BLaER1 treated with 17β-estradiol and CSF1 and Interleukin-3, amounts not matched to agents 10 nM and 100 nM (cell line): ENCODE measurements at regions not wholly inside any gene's neighbourhood (a gene's known extent, or its start where the extent isn't known, plus 50 kb on each side); places are given as distances from the start of the nearest gene placed in this dataset.

Experiments used
- H3K27ac ChIP-seq, 11 experiments: shearing (Covaris generic); formaldehyde crosslinking; 2 replicates each; pipeline ENCODE4 v1.8.1; 2022
- H3K27me3 ChIP-seq, 11 experiments: shearing (Covaris generic); formaldehyde crosslinking; 2 replicates each; pipeline ENCODE4 v1.8.1; 2022
- H3K36me3 ChIP-seq, 11 experiments: shearing (Covaris generic); formaldehyde crosslinking; 2 replicates each; pipeline ENCODE4 v1.8.1; 2022
- H3K4me1 ChIP-seq, 10 experiments: shearing (Covaris generic); formaldehyde crosslinking; 2 replicates each; pipeline ENCODE4 v1.8.1; 2022
- H3K4me2 ChIP-seq, 11 experiments: shearing (Covaris generic); formaldehyde crosslinking; 2 replicates each; pipeline ENCODE4 v1.8.1; 2022
- H3K4me3 ChIP-seq, 10 experiments: shearing (Covaris generic); formaldehyde crosslinking; 2 replicates each; pipeline ENCODE4 v1.8.1; 2022
- H3K9ac ChIP-seq, 11 experiments: shearing (Covaris generic); formaldehyde crosslinking; 2 replicates each; pipeline ENCODE4 v1.8.1; 2022
- H3K9me3 ChIP-seq, 11 experiments: shearing (Covaris generic); formaldehyde crosslinking; replicated peaks in 1 of 11; 2 replicates each; pipeline ENCODE4 v1.8.1; 2022
- H4K20me1 ChIP-seq, 11 experiments: shearing (Covaris generic); formaldehyde crosslinking; 2 replicates each; pipeline ENCODE4 v1.8.1; 2022
- Cebpa-rat ChIP-seq, 11 experiments: shearing (Covaris generic); IDR thresholded peaks; 2 replicates each; pipeline ENCODE4 v1.8.1; 2022

DNA sequence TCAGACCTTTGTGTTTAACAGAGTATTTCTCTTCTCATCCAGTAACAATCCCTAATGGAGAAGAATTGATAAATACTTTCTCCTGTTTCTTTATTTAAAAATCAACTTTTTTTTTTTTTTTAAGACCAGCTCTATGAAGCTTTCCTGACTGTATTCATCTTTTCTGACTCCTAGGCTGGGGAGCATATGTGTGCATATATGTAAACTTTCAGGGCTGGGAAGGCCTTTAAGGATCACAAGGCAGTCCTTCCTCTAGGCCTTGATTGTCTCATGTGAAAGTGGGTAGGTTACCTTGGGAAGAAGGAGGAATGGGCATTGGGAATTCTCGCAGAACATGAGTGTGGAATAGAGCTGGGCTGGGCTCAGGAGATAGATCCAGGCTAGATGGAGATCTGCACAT lies 292.9 kb upstream of the SALL1 start:
- Histone ChIP-seq H3K4me2 (no peak overlapping the region), H3K27me3 (peaks cover 3 to 27% (median 20%) of the 10 kb centered on the region in 11 experiments; a peak in 19 of 22 replicates), H3K4me1 (peaks cover 0 to 5% (median 0%) of the 10 kb centered on the region in 10 experiments; a peak in 1 of 20 replicates), H3K4me3 (no peak overlapping the region), H4K20me1 (no peaks in the 10 kb centered on the region), H3K36me3 (no peaks in the 10 kb centered on the region), H3K9me3 (no peaks in the 10 kb centered on the region), H3K27ac (no peak overlapping the region), H3K9ac (no peak overlapping the region)
- TF ChIP-seq Cebpa-rat (IDR thresholded peaks at IDR 0.05): no peak

DNA sequence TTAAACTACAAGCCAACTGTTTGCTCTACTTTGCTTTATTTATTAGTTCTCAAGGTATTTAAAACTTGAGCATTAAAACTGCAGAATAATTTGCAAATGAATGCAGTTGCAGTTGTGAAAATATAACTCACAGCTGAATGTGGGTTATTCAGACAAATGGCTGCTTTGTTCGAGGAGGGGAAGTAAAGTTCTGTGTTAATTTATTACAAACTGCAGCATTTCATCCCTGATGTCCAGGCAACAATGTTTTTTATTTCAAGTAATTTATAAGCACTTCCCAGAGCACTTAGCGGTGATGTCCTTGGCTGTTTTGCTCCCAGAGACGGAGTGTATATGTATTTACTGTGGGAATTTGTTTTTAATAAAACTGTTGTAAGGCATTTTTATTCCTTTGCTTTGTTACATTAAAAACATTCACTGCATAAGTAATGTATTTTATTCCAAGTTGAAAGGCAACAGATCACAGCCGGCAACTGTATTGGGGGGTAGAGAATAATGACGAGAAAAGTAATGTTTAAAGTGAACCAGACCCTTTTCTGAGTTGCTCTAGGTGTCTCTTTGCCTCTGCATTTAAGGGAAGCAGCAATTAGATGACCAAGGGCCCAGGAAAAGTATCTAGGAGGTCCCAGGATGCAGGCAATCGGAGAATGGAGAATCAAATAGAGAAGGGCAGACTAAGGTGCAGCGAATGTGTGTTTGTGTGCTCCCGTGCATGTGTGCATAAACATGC lies 291.2 kb upstream of the SALL1 start:
- no peak for TF ChIP-seq Cebpa-rat (IDR thresholded peaks at IDR 0.05)
- Histone ChIP-seq H3K4me3 (no peak overlapping the region), H3K9me3 (no peaks in the 10 kb centered on the region), H3K4me2 (no peak overlapping the region), H3K4me1 (peaks cover 0 to 5% (median 0%) of the 10 kb centered on the region in 10 experiments; a peak in 1 of 20 replicates), H3K9ac (no peak overlapping the region), H4K20me1 (no peaks in the 10 kb centered on the region), H3K36me3 (no peaks in the 10 kb centered on the region), H3K27ac (no peak overlapping the region), H3K27me3 (peaks cover 3 to 27% (median 20%) of the 10 kb centered on the region in 11 experiments; a peak in 19 of 22 replicates)

DNA sequence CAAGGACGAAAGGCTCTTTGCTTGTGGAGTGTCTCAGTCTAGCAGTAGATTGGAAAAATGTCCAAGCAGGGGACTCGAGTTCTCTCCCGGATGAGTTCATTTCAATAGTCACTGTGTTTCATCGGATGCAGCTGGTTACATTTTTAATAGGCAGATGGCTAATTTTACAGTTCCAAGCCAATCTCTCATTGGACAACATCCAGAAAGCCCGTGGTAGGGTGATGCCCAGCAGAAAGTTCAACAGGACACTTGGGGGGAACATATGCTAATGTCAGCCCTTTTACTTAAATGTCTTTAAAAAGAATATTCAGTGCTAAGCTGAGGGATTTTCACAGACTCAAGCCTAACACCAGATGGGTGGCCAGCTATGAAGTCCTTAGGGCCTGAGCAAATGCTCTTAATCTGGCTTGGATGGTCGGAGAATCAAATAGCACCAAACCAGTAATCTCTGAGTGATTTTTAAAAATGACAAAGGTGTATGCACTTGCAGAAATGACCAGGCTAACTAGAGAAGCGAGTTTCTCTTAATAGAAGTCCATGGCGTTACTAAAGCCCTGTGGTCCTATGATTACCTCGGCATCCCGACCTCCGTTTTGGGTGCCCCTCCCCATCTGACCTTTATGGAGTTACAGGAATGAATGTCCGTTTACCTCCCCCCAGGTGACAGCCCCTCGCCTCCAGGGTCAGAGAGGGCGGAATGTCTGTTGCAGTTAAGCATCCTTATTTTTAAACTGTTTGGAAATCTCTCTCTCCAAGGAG lies 289.2 kb upstream of the SALL1 start:
- no peak overlapping the region for H3K27ac ChIP-seq
- H3K4me2 ChIP-seq: no peak overlapping the region
- H3K27me3 ChIP-seq: peaks cover 3 to 27% (median 20%) of the 10 kb centered on the region in 11 experiments; a peak in 19 of 22 replicates
- TF ChIP-seq Cebpa-rat (IDR thresholded peaks at IDR 0.05): no peak
- H3K36me3 ChIP-seq: no peaks in the 10 kb centered on the region
- no peaks in the 10 kb centered on the region for H3K9me3 ChIP-seq
- H4K20me1 ChIP-seq: no peaks in the 10 kb centered on the region
- peaks cover 0 to 5% (median 0%) of the 10 kb centered on the region in 10 experiments; a peak in 1 of 20 replicates for H3K4me1 ChIP-seq
- no peak overlapping the region for H3K4me3 ChIP-seq
- H3K9ac ChIP-seq: no peak overlapping the region

DNA sequence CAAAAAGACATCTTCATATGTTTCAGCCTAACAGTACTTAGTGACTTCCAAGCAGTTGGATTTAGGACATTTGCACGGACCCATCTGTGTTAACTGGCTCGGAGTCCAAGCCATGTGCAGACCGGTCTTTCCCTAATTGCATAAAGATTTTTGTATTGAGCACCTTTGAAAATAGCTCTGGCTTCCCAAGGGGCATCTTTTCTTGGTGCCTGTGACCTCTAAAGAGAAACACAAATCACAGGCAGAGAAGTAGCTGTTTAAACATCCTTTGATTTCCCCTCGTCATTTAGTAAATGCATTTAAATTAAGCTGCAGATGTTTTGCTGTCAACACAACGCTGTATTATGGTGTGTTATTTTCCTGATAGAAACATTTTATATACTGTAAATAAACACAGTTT lies 288.2 kb upstream of the SALL1 start:
- peaks cover 0 to 5% (median 0%) of the 10 kb centered on the region in 10 experiments; a peak in 1 of 20 replicates for H3K4me1 ChIP-seq
- 0 out of 22 replicates have a peak overlapping the region, but pooled peaks of 1 of the 11 experiments have one; percentile 2 for H3K4me2 ChIP-seq
- no peak overlapping the region for H3K27ac ChIP-seq
- no peak overlapping the region for H3K4me3 ChIP-seq
- TF ChIP-seq Cebpa-rat (IDR thresholded peaks at IDR 0.05): no peak
- no peaks in the 10 kb centered on the region for H3K36me3 ChIP-seq
- H3K9me3 ChIP-seq: no peaks in the 10 kb centered on the region
- peaks cover 3 to 27% (median 20%) of the 10 kb centered on the region in 11 experiments; a peak in 19 of 22 replicates for H3K27me3 ChIP-seq
- H3K9ac ChIP-seq: no peak overlapping the region
- H4K20me1 ChIP-seq: no peaks in the 10 kb centered on the region

DNA sequence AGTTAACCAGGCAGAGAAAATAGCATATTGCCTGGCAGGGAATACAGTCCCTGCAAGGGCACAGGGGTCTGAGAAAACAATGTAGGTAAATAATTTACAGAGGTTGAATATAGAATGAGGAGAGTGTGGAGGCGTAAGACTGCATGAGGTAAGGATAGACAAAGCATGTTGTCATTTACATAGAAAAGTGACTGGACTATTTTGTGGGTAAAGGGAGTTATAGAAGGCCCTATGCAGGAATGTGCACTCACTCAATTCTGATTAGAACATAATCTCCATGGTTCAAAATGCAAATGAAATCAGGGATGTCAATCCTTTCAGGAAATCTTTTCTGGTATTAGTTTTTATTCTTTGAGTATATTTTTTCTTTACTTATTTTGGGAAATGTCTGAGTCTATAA lies 285.7 kb upstream of the SALL1 start:
- Histone ChIP-seq H3K27me3 (peaks cover 3 to 22% (median 20%) of the 10 kb centered on the region in 11 experiments; a peak in 19 of 22 replicates), H4K20me1 (no peaks in the 10 kb centered on the region), H3K36me3 (no peaks in the 10 kb centered on the region), H3K9me3 (no peaks in the 10 kb centered on the region), H3K4me2 (no peak overlapping the region), H3K4me1 (peaks cover 2 to 5% (median 3%) of the 10 kb centered on the region in 10 experiments; a peak in 11 of 20 replicates), H3K27ac (no peak overlapping the region), H3K4me3 (no peak overlapping the region), H3K9ac (no peak overlapping the region)
- TF ChIP-seq Cebpa-rat (IDR thresholded peaks at IDR 0.05): no peak

DNA sequence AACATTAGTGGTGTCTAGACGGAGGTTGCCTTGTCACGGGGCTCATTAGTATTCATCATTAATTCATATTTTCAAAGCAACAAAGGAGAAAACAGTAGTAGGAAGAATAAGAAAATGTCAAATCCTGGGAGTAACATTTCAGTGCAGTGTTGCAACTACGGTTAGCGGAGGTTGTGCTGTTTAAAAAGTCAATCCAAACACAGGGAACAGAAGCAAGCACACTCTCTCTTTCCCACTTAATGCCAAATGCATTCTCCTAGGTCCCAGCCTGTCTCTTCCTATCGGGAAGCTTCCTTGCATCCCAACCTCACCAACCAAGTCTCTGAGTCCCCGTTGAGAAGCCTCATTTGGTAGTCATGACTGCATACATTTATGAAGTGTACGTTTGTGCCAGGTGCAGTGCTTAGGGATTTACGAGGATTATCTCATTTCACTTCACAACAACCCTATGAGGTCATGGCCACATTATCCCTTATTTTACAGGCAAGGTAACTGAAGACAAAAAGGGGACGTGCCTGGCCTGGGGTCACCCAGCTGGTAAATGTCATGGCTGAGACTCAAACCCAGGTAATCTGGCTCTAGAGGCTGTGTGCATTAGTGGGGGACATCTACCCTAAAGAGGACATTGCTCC lies 283.6 kb upstream of the SALL1 start:
- Histone ChIP-seq H3K4me3 (no peak overlapping the region), H3K4me2 (no peak overlapping the region), H3K9ac (no peak overlapping the region), H3K27me3 (peaks cover 0 to 2% (median 0%) of the 10 kb centered on the region in 11 experiments; a peak in 3 of 22 replicates), H3K36me3 (no peaks in the 10 kb centered on the region), H3K4me1 (peaks cover 5 to 11% (median 9%) of the 10 kb centered on the region in 10 experiments; a peak in 13 of 20 replicates), H4K20me1 (no peaks in the 10 kb centered on the region), H3K27ac (no peak overlapping the region), H3K9me3 (no peaks in the 10 kb centered on the region)
- TF ChIP-seq Cebpa-rat (IDR thresholded peaks at IDR 0.05): no peak

DNA sequence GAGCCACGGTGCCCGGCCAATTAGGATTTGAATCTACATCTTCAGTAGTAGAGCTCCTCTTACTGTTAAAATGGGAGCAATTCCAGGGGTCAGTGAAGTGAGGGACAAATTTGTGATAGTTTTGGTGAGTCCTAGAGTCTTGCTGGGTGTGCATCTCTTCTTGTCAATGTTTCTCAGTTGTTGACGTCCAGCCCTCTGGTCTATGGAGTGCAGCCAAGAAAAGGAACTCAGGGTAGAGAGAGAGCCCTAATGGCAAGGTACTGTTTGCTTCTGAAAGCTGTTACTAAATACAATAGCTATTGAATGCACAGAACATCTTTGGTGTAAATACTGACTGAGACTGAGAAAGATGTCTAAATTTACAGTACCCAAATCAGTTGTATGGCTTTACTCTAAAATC lies 282.5 kb upstream of the SALL1 start:
- no peaks in the 10 kb centered on the region for H3K36me3 ChIP-seq

DNA sequence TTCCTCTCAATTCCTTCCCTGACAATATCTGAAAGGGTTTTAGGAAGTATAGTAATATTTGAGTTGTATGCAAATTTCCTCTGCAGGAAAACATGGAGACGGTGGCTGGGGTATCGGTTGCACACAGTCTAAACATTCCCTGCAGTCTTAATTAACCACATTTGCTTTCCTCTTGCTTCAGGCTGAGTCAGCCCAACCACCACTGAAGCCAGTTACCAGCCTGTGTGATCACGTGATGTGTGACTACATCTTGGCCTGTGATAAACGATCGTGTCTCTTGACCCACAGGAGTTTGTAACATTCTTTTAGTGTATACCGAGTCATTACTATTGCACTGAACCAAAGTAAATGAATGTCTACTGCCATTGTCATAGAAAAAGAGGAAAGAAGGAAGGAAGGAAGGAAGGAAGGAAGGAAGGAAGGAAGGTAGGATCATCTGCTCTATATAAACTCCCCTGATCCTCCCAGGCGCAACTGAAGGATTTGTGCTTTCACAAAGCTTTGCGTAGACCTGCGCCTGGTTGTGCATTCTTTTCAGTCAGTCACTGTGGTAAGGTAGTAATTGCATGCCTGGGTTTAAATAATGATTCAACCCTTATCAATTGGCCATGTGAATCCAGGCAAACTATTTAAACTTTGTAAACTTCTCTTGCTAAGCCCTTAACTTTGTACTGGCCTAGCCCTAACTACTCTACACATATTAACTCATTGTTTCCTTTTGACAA lies 280.6 kb upstream of the SALL1 start:
- peak overlapping the region in 9 of 11 experiments; percentile 23 to 40 (median 37); a peak in 16 of 22 replicates for H3K4me2 ChIP-seq
- H3K27me3 ChIP-seq: no peaks in the 10 kb centered on the region
- no peaks in the 10 kb centered on the region for H3K9me3 ChIP-seq
- H3K4me1 ChIP-seq: peaks cover 0 to 11% (median 9%) of the 10 kb centered on the region in 10 experiments; a peak in 12 of 20 replicates
- H3K27ac ChIP-seq: no peak overlapping the region
- H3K4me3 ChIP-seq: no peak overlapping the region
- no peak for TF ChIP-seq Cebpa-rat (IDR thresholded peaks at IDR 0.05)
- H3K36me3 ChIP-seq: no peaks in the 10 kb centered on the region
- no peak overlapping the region for H3K9ac ChIP-seq
- H4K20me1 ChIP-seq: no peaks in the 10 kb centered on the region

More for the DNA sequence above, 282.5 kb upstream of the SALL1 start:
- no peak overlapping the region for H3K4me2 ChIP-seq
- peaks cover 0 to 11% (median 9%) of the 10 kb centered on the region in 10 experiments; a peak in 12 of 20 replicates for H3K4me1 ChIP-seq
- no peak overlapping the region for H3K27ac ChIP-seq
- H3K27me3 ChIP-seq: no peaks in the 10 kb centered on the region
- no peaks in the 10 kb centered on the region for H4K20me1 ChIP-seq
- H3K4me3 ChIP-seq: no peak overlapping the region
- H3K9me3 ChIP-seq: no peaks in the 10 kb centered on the region
- H3K9ac ChIP-seq: no peak overlapping the region
- no peak for TF ChIP-seq Cebpa-rat (IDR thresholded peaks at IDR 0.05)
